Body of pancreas (tissue), 4 donors: ENCODE measurements at regions not wholly inside any gene's neighbourhood (a gene's known extent, or its start where the extent isn't known, plus 50 kb on each side); places are given as distances from the start of the nearest gene placed in this dataset.
"Not testable (repeated sequence)": the region's sequence is repeated elsewhere in the genome, so short reads cannot be mapped to it uniquely, and the experiment has no call there.

Source experiments
- ATAC-seq: fragments of 150-250 bp; one replicate; pipeline ENCODE4 v1.9.1; 2016
- DNase-seq, 4 donors: peaks; one replicate each; pipeline ENCODE4 v3.0.0-alpha.2; 2019
- H3K27ac ChIP-seq, 4 donors: fragments of 200-600 bp; sonication (generic); 1 replicate in 3 of 4; 2 replicates in 1 of 4; pipeline versions ENCODE4 v1.5.1 to v1.6.1; 2016 to 2019; ENCODE audit warnings: mild to moderate bottlenecking in 1 of 4, mixed read lengths in 1 of 4, moderate library complexity in 1 of 4
- H3K27me3 ChIP-seq, 2 donors: fragments of 200-600 bp; sonication (generic); one replicate each; pipeline ENCODE4 v1.6.0; 2016; ENCODE audit warnings: mild to moderate bottlenecking in 1 of 2
- H3K36me3 ChIP-seq, 2 donors: fragments of 200-600 bp; sonication (generic); replicated peaks in 1 of 2; 2 replicates each; pipeline ENCODE4 v1.5.1; 2016; ENCODE audit warnings: low read depth in 2 of 2; ENCODE audit not compliant: insufficient read depth in 1 of 2
- H3K4me1 ChIP-seq: fragments of 200-600 bp; sonication (generic); one replicate; pipeline ENCODE4 v1.6.0; 2016
- H3K4me3 ChIP-seq, 2 donors: fragments of 200-600 bp; sonication (generic); 1 replicate in 1 of 2; 2 replicates in 1 of 2; pipeline ENCODE4 v1.5.1; 2016 to 2019
- H3K9me3 ChIP-seq, 3 donors: fragments of 200-600 bp; sonication (generic); 1 replicate in 2 of 3; 2 replicates in 1 of 3; pipeline ENCODE4 v1.5.1; 2016
- POLR2A ChIP-seq, 3 donors: fragments of 450-650 bp; IDR thresholded peaks; one replicate each; pipeline ENCODE4 v1.6.1; 2016; ENCODE audit warnings: antibody characterized with exemption in 3 of 3, mild to moderate bottlenecking in 2 of 3
- whole genome bisulfite sequencing, 2 donors: methylation state at CpG; one replicate each; pipeline ENCODE4 v1.1.5; 2017; 5-methylcytosine and 5-hydroxymethylcytosine counted together
- intact Hi-C: fragments of 100-400 bp; cut with DNase I; formaldehyde crosslinking; loops from one replicate; pipeline ENCODE4 v1.15.1; 2023
- TF ChIP-seq, protein P1 (sequence below), 7 experiments: fragments of 450-650 bp in 4 of 7; fragments of 200-600 bp in 3 of 7; sonication (generic) in 3 of 7; IDR thresholded peaks; one replicate each; pipeline ENCODE4 v1.5.1; 2016 to 2019; ENCODE audit warnings: antibody characterized with exemption in 7 of 7

DNA sequence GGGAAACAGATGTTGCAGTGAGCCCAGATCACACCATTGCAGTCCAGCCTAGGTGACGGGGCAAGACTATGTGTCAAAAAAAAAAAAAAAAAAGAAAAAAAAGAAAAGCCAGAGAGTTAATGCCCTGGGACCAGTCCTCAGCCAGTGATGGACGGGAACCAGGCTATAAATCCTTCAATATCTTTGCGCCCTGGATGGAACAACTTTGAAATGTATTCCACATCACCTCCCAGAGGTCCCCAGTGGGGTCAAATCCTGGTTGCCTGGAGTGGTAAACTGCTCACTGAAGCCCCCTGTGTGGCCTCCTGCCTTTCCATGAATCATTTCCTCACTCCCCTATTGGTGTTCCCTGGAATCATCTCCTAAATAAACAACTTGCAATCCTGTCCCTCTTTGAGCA, 166.9 kb downstream of the DEFB131A start:
- no peaks in the 10 kb centered on the region for H3K9me3 ChIP-seq
- no peaks in the 10 kb centered on the region for H3K27me3 ChIP-seq
- H3K4me3 ChIP-seq: no peak overlapping the region
- no peak overlapping the region for H3K27ac ChIP-seq
- ATAC-seq (no peak), DNase-seq (no peak)
- 22 to 58% methylated on average over 3 of the region's 3 CpGs for WGBS, 2 donors
- no peaks in the 10 kb centered on the region for H3K36me3 ChIP-seq
- intact Hi-C loops: no loop called here
- no peaks in the 10 kb centered on the region for H3K4me1 ChIP-seq
- no peak for TF ChIP-seq POLR2A (IDR thresholded peaks at IDR 0.05)
- TF ChIP-seq, protein P1, sequence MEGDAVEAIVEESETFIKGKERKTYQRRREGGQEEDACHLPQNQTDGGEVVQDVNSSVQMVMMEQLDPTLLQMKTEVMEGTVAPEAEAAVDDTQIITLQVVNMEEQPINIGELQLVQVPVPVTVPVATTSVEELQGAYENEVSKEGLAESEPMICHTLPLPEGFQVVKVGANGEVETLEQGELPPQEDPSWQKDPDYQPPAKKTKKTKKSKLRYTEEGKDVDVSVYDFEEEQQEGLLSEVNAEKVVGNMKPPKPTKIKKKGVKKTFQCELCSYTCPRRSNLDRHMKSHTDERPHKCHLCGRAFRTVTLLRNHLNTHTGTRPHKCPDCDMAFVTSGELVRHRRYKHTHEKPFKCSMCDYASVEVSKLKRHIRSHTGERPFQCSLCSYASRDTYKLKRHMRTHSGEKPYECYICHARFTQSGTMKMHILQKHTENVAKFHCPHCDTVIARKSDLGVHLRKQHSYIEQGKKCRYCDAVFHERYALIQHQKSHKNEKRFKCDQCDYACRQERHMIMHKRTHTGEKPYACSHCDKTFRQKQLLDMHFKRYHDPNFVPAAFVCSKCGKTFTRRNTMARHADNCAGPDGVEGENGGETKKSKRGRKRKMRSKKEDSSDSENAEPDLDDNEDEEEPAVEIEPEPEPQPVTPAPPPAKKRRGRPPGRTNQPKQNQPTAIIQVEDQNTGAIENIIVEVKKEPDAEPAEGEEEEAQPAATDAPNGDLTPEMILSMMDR (IDR thresholded peaks at IDR 0.05): no peak

DNA sequence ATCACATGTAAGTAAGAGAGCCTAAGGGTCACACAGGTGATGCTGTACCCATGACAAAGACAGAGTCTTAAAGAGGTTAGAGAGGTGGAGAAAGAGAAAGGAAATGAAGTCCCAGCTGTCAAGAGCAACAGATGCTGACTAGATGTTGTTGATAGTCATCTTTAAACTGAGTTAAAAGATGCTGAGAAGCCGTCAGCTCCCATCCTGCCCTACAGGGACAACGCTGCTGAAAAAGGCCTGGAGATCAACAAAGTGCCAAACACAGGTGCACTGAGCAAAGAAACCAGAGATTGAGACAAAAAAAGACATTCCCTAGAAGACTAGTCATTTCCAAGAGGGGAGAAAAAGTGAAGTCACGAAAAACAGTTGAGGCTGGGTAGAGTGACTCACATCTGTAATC, 145.0 kb upstream of the DRD5 start:
- ATAC-seq, H3K36me3 ChIP-seq, H3K27me3 ChIP-seq, intact Hi-C loops, H3K27ac ChIP-seq, DNase-seq, H3K9me3 ChIP-seq, H3K4me1 ChIP-seq, H3K4me3 ChIP-seq: not testable (repeated sequence)
- WGBS, 2 donors: 59 to 66% methylated on average over 3 of the region's 3 CpGs

DNA sequence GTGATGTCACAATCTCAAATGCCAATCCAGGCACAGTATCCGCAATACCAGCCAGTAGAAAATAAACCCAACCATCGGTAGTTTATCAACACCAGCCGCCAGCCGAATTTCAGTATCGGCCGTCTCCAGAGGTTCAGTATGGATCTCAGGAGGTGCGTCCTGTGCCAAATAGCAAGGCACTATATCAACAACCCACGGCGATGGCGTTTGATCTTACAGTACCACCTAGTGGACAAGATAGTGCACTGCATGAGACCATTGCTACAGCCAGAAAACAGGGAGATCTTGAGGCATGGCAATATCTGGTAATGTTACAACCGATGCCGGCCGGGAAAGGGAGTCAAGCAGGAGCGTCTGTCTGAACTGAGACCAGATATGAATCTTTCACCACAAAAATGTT, 121.8 kb upstream of the DRD5 start:
- DNase-seq: peak; percentile 10 to 36 (median 21)
- WGBS, 2 donors: 9 to 10% methylated on average over 14 of the region's 14 CpGs

DNA sequence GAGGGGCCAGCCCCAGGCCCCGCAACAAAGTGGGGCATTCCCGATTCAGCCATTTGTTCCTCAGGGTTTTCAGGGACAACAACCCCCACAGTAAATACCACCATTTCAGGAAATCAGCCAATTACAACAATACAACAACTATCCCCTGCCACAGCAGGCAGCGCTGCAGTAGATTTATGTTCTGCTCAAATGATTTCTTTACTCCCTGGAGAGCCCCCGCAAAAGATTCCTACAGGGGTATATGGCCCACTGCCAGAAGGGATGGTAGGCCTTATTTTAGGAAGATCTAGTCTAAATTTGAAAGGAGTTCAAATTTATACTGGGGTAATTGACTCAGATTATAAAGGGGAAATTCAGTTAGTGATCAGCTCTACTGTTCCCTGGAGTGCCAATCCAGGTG, 120.5 kb upstream of the DRD5 start:
- H3K27ac ChIP-seq, DNase-seq, ATAC-seq, H3K27me3 ChIP-seq, intact Hi-C loops, H3K36me3 ChIP-seq, H3K4me3 ChIP-seq, H3K9me3 ChIP-seq, H3K4me1 ChIP-seq: not testable (repeated sequence)
- 45 to 75% methylated on average over 4 of the region's 4 CpGs for WGBS, 2 donors

More for the DNA sequence above, 121.8 kb upstream of the DRD5 start:
- H3K27me3 ChIP-seq, H3K9me3 ChIP-seq, H3K27ac ChIP-seq, H3K4me1 ChIP-seq, H3K36me3 ChIP-seq, ATAC-seq, H3K4me3 ChIP-seq, intact Hi-C loops: not testable (repeated sequence)
- TF ChIP-seq, protein P1 (IDR thresholded peaks at IDR 0.05): peak in 6 of 7 experiments; percentile 30 to 61 (median 44)

DNA sequence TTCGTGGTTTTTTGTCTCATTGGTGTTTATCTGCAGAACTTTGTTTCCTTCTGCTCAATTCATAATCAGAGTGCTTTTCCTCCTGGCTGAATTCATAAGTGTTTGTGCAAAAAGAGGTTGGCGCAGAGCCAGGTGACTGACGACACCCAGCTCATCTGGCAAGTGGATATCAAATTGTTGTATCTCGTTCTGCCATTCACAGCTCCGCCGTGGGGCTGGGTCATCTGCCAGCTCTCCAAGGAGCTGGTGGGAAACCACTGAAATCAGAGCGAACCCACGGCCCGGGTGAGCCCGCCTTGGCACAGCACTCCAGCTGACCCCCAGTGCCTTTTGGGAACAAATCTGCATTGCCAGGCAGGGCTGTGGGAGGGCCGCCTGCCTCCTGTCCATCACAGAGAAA, 110.7 kb upstream of the DRD5 start:
- H3K9me3 ChIP-seq, H3K27me3 ChIP-seq, ATAC-seq, H3K36me3 ChIP-seq, intact Hi-C loops, H3K27ac ChIP-seq, H3K4me1 ChIP-seq, H3K4me3 ChIP-seq: not testable (repeated sequence)
- WGBS, 2 donors: 32 to 52% methylated on average over 5 to 11 of the region's 11 CpGs
- DNase-seq: peak; percentile 14 to 34 (median 24)

DNA sequence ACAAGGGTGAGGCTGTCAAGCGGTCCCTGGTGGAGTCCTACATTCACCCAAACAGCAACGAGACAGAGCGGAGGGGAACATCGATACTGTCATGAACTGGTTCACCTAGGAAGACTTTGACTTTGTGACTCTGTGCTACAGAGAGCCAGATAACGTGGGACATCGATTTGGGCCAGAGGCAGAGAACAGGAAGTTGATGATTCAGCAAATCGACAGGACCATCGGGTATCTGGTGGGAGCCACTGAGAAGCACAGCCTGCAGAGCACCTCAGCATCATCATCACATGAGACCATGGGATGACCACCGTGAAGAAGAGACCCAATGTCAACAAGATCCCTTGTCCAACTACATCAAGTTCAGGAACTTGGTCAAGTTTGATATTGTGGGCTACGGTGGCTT, 104.1 kb upstream of the DRD5 start:
- H3K27ac ChIP-seq, H3K27me3 ChIP-seq, ATAC-seq, H3K36me3 ChIP-seq, H3K4me1 ChIP-seq, H3K4me3 ChIP-seq, DNase-seq, intact Hi-C loops, H3K9me3 ChIP-seq: not testable (repeated sequence)
- 70 to 84% methylated on average over 10 of the region's 10 CpGs for WGBS, 2 donors

DNA sequence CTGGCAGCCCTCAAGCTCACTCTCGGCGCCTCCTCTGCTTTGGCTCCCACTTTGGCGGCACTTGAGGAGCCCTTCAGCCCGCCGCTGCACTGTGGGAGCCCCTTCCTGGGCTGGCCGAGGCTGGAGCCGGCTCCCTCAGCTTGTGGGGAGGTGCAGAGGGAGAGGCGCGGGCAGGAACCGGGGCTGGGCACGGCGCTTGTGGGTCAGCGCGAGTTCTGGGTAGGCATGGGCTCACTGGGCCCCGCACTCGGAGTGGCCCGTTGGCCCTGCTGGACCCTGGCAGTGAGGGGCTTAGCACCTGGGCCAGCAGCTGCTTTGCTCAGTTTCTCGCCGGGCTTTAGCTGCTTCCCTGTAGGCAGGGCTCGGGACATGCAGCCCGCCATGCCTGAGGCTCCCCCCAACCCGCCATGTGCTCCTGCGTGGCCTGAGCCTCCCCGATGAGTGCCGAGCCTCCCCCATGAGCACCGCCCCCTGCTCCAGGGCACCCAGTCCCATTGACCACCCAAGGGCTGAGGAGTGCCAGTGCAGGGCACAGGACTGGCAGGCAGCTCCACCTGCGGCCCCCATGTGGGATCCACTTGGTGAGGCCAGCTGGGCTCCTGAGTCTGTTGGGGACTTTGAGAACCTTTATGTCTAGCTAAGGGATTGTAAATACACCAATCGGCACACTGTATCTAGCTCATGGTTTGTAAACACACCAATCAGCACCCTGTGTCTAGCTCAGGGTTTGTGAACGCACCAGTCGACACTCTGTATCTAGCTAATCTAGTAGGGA, 101.5 kb upstream of the DRD5 start:
- Histone ChIP-seq H3K4me1 (no peaks in the 10 kb centered on the region), H3K27ac (no peak overlapping the region), H3K4me3 (no peak overlapping the region), H3K9me3 (no peaks in the 10 kb centered on the region), H3K27me3 (no peaks in the 10 kb centered on the region), H3K36me3 (no peaks in the 10 kb centered on the region)
- intact Hi-C loops: no loop called here
- ATAC-seq: no peak
- TF ChIP-seq, protein P1 (IDR thresholded peaks at IDR 0.05): no peak
- TF ChIP-seq POLR2A (IDR thresholded peaks at IDR 0.05): no peak
- DNase-seq: no peak
- WGBS, 2 donors: 86 to 93% methylated on average over 11 to 24 of the region's 30 CpGs

DNA sequence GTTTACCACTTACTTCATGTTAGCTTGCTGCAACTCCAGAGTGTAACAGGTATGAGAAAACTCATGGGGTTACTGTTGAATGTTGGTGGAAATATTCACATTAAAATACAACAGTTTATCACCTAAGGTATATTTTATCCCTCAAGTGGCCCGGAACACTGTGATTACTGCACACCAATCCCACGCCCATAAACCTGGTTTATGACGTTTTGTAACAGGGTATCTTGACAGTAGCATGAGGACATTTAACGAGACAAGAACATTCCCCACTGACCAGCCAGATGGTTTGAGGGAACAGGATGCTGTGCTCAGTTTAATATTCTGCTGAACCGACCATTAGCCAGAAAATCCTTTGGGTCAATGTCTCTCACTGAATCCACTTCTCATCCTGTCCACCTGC, 98.3 kb upstream of the DRD5 start:
- H3K9me3 ChIP-seq, ATAC-seq, intact Hi-C loops, DNase-seq, H3K4me1 ChIP-seq, H3K4me3 ChIP-seq, H3K36me3 ChIP-seq, H3K27me3 ChIP-seq, H3K27ac ChIP-seq: not testable (repeated sequence)
- WGBS, 2 donors: 61 to 66% methylated on average over 5 of the region's 5 CpGs

DNA sequence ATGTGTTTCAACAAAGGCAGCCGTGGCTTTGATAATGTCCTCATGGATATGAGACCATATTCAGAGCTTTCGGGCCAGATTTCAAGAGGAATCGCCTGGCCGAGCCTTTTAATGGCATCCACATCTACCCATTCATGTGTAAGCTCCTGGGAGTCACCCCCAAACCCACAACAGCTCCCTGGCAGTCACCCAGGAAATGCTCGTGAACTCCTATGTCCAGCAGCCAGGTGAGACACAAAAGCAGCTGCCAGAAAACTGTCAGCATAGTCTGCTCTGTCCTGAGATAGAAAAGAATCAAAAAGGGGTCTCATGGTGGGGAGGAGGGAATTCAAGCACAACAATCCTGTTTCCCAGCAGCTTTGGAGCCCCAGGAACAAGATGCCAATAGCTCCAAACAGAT, 96.4 kb upstream of the DRD5 start:
- H3K9me3 ChIP-seq, DNase-seq, intact Hi-C loops, H3K36me3 ChIP-seq, ATAC-seq, H3K27me3 ChIP-seq, H3K27ac ChIP-seq, H3K4me1 ChIP-seq, H3K4me3 ChIP-seq: not testable (repeated sequence)
- WGBS, 2 donors: 30 to 36% methylated on average over 5 of the region's 5 CpGs
